ENCODE measurements at regions not wholly inside any gene's neighbourhood (a gene's known extent, or its start where the extent isn't known, plus 50 kb on each side); places are given as distances from the start of the nearest gene placed in this dataset.

DNA sequence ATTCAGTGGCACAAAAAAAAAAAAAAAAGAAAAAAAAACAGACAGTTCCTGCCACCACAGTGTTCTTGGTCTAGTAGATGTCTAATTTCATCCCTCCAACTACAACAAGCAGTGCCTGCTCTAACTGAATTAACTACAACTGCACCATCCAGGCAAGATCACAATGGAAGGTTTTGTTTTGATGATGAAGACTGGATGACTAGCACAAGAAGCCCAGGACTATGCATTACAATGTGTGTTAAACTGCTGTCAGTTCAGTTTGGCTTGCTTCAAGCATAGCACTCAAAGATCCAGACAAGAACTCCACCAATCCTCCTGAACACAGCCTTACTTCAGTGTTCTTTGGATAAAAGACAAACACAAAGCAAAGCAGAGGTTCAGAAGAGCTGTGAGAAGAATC, 279.9 kb downstream of the GRIN2B start:
- H3K4me1 ChIP-seq (ENCODE audit: control insufficient read depth, insufficient read depth, low read length): no peaks in the 10 kb centered on the region
- H3K9me3 ChIP-seq (ENCODE audit: control insufficient read depth, insufficient read depth, low read length): no peaks in the 10 kb centered on the region
- ATAC-seq (no peak), DNase-seq (no peak)
- no peak overlapping the region for H3K4me3 ChIP-seq (ENCODE audit: low read length)
- no peaks in the 10 kb centered on the region for H3K9me3 Mint-ChIP-seq
- H3K4me3 Mint-ChIP-seq: no peak overlapping the region
- peaks cover 3 to 10% of the 10 kb centered on the region in 2 donors for H3K27me3 Mint-ChIP-seq (ENCODE audit: low read depth in 2 of 2)
- H3K27me3 ChIP-seq (ENCODE audit: control insufficient read depth, insufficient read depth, low read length): no peaks in the 10 kb centered on the region
- no peaks in the 10 kb centered on the region for H3K4me1 Mint-ChIP-seq
- TF ChIP-seq, protein P1, sequence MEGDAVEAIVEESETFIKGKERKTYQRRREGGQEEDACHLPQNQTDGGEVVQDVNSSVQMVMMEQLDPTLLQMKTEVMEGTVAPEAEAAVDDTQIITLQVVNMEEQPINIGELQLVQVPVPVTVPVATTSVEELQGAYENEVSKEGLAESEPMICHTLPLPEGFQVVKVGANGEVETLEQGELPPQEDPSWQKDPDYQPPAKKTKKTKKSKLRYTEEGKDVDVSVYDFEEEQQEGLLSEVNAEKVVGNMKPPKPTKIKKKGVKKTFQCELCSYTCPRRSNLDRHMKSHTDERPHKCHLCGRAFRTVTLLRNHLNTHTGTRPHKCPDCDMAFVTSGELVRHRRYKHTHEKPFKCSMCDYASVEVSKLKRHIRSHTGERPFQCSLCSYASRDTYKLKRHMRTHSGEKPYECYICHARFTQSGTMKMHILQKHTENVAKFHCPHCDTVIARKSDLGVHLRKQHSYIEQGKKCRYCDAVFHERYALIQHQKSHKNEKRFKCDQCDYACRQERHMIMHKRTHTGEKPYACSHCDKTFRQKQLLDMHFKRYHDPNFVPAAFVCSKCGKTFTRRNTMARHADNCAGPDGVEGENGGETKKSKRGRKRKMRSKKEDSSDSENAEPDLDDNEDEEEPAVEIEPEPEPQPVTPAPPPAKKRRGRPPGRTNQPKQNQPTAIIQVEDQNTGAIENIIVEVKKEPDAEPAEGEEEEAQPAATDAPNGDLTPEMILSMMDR (IDR thresholded peaks at IDR 0.05): no peak
- no peak overlapping the region for H3K27ac Mint-ChIP-seq
- no peak overlapping the region for H3K27ac ChIP-seq (ENCODE audit: low read length)
- no peaks in the 10 kb centered on the region for H3K36me3 Mint-ChIP-seq
- H3K36me3 ChIP-seq (ENCODE audit: control insufficient read depth, insufficient read depth, low read length): no peaks in the 10 kb centered on the region
- intact Hi-C loops (cut with micrococcal nuclease): no loop called here

DNA sequence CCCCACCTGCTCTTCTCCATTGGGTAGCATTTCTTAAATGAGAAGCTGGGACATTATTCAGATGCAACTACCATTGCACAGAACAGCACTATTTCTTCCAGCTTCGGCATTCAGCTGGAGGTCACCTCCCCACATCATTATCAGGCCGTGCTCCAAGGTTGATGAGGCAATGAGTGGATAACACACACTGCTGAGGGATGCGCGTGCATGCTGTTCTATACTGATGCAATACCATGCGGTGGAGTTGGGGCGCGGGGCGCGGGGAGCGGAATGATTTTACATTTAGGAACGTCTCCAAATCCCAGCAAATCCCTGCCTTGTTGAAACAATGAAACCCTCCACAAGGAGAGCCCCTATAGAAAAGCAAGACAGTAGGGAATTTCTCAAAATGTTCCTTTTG, 283.4 kb downstream of the GRIN2B start:
- Mint-ChIP-seq H3K9me3 (peaks cover 2% of the 10 kb centered on the region in 2 donors), H3K36me3 (no peaks in the 10 kb centered on the region), H3K27ac (no peak overlapping the region), H3K27me3 (ENCODE audit: low read depth in 2 of 2) (peaks cover 3 to 8% of the 10 kb centered on the region in 2 donors), H3K4me1 (no peaks in the 10 kb centered on the region), H3K4me3 (no peak overlapping the region)
- Histone ChIP-seq H3K4me3 (ENCODE audit: low read length) (no peak overlapping the region), H3K27ac (ENCODE audit: low read length) (no peak overlapping the region), H3K27me3 (ENCODE audit: control insufficient read depth, insufficient read depth, low read length) (no peaks in the 10 kb centered on the region), H3K36me3 (ENCODE audit: control insufficient read depth, insufficient read depth, low read length) (no peaks in the 10 kb centered on the region), H3K4me1 (ENCODE audit: control insufficient read depth, insufficient read depth, low read length) (no peaks in the 10 kb centered on the region), H3K9me3 (ENCODE audit: control insufficient read depth, insufficient read depth, low read length) (no peaks in the 10 kb centered on the region)
- TF ChIP-seq, protein P1 (IDR thresholded peaks at IDR 0.05): no peak
- intact Hi-C loops (cut with micrococcal nuclease): no loop called here
- ATAC-seq (no peak), DNase-seq (no peak)
- 94% methylated on average over 11 of the region's 11 CpGs for WGBS (ENCODE audit: insufficient coverage)

DNA sequence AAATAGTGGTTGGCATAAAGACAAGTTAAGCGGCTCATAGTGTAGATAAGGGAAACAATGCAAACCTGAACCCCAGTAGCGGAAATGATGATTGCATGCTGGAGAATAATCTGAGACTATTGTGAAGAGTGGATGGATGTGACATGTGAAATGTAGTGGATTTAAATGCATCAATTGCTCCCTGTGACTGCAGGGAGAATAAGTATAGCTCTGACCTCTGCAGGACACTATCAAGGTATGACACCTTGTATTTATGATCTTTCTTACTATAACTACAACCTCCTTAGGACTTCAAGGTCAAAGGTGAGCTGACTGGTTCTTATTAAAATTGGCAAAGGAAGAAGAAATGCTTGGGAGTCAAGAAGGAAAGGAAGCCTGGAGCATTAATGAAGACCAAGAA, 285.6 kb downstream of the GRIN2B start:
- intact Hi-C loops (cut with micrococcal nuclease): no loop called here
- H3K4me1 Mint-ChIP-seq: no peaks in the 10 kb centered on the region
- H3K36me3 Mint-ChIP-seq: no peaks in the 10 kb centered on the region
- no peak overlapping the region for H3K27ac Mint-ChIP-seq
- Histone ChIP-seq H3K36me3 (ENCODE audit: control insufficient read depth, insufficient read depth, low read length) (no peaks in the 10 kb centered on the region), H3K9me3 (ENCODE audit: control insufficient read depth, insufficient read depth, low read length) (no peaks in the 10 kb centered on the region), H3K27me3 (ENCODE audit: control insufficient read depth, insufficient read depth, low read length) (no peaks in the 10 kb centered on the region), H3K4me3 (ENCODE audit: low read length) (no peak overlapping the region), H3K4me1 (ENCODE audit: control insufficient read depth, insufficient read depth, low read length) (no peaks in the 10 kb centered on the region), H3K27ac (ENCODE audit: low read length) (no peak overlapping the region)
- H3K4me3 Mint-ChIP-seq: no peak overlapping the region
- peaks cover 2 to 5% of the 10 kb centered on the region in 2 donors for H3K9me3 Mint-ChIP-seq
- no peak for DNase-seq
- TF ChIP-seq, protein P1 (IDR thresholded peaks at IDR 0.05): no peak
- ATAC-seq: no peak
- H3K27me3 Mint-ChIP-seq (ENCODE audit: low read depth in 2 of 2): peaks cover 6 to 8% of the 10 kb centered on the region in 2 donors
- WGBS (ENCODE audit: insufficient coverage): 49% methylated on average over 2 of the region's 2 CpGs

DNA sequence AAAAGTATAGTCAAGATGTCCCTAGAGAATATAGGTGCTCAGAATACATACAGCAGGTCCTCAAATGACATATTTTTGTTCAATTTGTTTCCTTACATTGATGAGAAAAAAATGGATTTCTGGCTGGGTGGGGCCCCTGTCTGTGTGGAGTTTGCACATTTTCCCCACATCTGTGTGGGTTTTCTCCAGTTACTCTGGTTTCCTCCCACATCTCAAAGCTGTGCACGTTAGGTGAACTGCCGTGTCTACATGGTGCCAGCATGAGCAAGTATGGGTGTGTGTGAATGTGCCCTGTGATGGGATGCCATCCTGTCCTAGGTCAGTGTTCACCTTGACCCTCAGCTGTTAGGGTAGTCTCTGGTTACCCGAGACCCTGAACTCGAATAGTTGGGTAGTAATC, 289.1 kb downstream of the GRIN2B start:
- H3K4me3 Mint-ChIP-seq: no peak overlapping the region
- H3K9me3 Mint-ChIP-seq: peaks cover 5 to 13% of the 10 kb centered on the region in 2 donors
- Histone ChIP-seq H3K36me3 (ENCODE audit: control insufficient read depth, insufficient read depth, low read length) (no peaks in the 10 kb centered on the region), H3K4me3 (ENCODE audit: low read length) (no peak overlapping the region), H3K4me1 (ENCODE audit: control insufficient read depth, insufficient read depth, low read length) (no peaks in the 10 kb centered on the region), H3K27me3 (ENCODE audit: control insufficient read depth, insufficient read depth, low read length) (no peaks in the 10 kb centered on the region), H3K27ac (ENCODE audit: low read length) (no peak overlapping the region), H3K9me3 (ENCODE audit: control insufficient read depth, insufficient read depth, low read length) (no peaks in the 10 kb centered on the region)
- ATAC-seq: no peak
- DNase-seq: no peak
- H3K36me3 Mint-ChIP-seq: no peaks in the 10 kb centered on the region
- H3K27me3 Mint-ChIP-seq (ENCODE audit: low read depth in 2 of 2): peaks cover 4% of the 10 kb centered on the region in 2 donors
- 94% methylated on average over 2 of the region's 4 CpGs for WGBS (ENCODE audit: insufficient coverage)
- TF ChIP-seq, protein P1 (IDR thresholded peaks at IDR 0.05): no peak
- H3K4me1 Mint-ChIP-seq: no peaks in the 10 kb centered on the region
- intact Hi-C loops (cut with micrococcal nuclease): no loop called here
- no peak overlapping the region for H3K27ac Mint-ChIP-seq
